C4-2B (cell line): ENCODE measurements at regions not wholly inside any gene's neighbourhood (a gene's known extent, or its start where the extent isn't known, plus 50 kb on each side); places are given as distances from the start of the nearest gene placed in this dataset.
"Not testable (repeated sequence)": the region's sequence is repeated elsewhere in the genome, so short reads cannot be mapped to it uniquely, and the experiment has no call there.

Source experiments
- H3K27ac ChIP-seq: fragments of 450-650 bp; 2 replicates; pipeline ENCODE4 v1.5.1; 2017
- CTCF ChIP-seq: fragments of 450-650 bp; conservative IDR thresholded peaks from 2 replicates; pipeline ENCODE4 v1.5.1; 2017; ENCODE audit warnings: mild to moderate bottlenecking
- ZFX ChIP-seq: fragments of 450-650 bp; IDR thresholded peaks from 2 replicates; pipeline ENCODE4 v1.6.1; 2017

- no peak for TF ChIP-seq CTCF
- no peak for TF ChIP-seq ZFX
- H3K27ac ChIP-seq: no peak overlapping the region
Measured at GRCh38 chr6:9316831-9317230, 881.5 kb upstream of the SLC35B3 start.

GRCh38 chr6:9315966-9316650, 880.8 kb upstream of the SLC35B3 start:
- H3K27ac ChIP-seq: no peak overlapping the region
- TF ChIP-seq CTCF (no peak), ZFX (no peak)

GRCh38 chr6:9308284-9308683, 872.9 kb upstream of the SLC35B3 start:
- TF ChIP-seq CTCF (no peak), ZFX (no peak)
- no peak overlapping the region for H3K27ac ChIP-seq

DNA sequence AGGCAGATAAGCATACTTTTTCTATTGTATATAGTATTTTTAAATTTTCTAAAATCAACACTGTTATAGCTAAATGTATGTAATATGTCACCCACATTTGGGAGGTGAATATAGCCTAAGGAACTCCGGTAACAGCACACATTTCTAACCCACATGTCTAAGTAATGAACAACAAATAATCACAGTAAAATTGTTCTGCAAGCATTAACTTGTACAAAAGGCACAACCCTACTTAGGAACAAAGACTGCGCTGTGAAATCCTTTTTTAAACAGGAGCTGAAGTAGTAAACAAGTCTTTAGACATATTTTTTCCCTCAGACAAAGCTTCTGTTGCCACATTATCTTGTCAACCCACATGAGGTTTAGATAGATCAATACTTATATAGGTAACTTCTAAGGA, 872.4 kb upstream of the SLC35B3 start:
- no peak overlapping the region for H3K27ac ChIP-seq
- TF ChIP-seq ZFX (no peak), CTCF (no peak)

DNA sequence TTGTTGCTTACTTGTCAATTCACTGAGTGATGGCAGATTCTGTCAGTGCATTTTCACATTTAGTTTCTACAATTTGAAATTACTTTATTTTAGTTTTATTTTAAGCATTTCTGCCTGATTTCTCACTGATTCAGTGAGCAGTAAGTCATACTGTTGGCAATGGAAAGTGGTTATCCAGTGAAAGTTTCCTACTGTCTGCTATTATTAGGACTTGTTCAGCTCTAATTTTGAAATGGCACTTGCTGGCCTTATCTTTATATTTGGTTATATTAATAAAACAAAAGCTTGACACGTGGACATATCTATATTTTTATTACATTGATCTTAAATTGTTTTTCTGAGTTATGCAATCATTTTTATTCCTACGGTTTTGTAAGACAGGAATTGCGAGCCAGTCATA, 871.8 kb upstream of the SLC35B3 start:
- no peak for TF ChIP-seq CTCF
- no peak for TF ChIP-seq ZFX

DNA sequence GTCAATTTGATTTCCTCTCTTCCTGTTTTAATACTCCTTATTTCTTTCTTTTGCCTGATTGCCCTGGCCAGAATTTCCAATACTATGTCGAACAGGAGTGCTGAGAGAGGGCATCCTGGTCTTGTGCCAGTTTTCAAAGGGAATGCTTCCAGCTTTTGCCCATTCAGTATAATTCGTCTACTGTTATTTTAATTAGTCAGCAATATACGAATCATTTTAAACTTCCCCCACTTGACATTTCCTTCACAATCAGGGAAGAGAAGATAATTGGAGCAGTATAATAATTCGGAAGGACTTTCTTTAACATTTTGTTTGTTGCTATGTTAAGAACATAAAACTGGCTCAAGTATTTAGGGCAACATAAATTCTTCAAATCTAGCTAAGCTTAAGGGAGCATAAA, 860.3 kb upstream of the SLC35B3 start:
- no peak overlapping the region for H3K27ac ChIP-seq
- TF ChIP-seq CTCF (no peak), ZFX (no peak)

More for the DNA sequence above, 871.8 kb upstream of the SLC35B3 start:
- no peak overlapping the region for H3K27ac ChIP-seq

GRCh38 chr6:9292975-9293374, 857.6 kb upstream of the SLC35B3 start:
- TF ChIP-seq ZFX (no peak), CTCF (no peak)
- H3K27ac ChIP-seq: no peak overlapping the region

DNA sequence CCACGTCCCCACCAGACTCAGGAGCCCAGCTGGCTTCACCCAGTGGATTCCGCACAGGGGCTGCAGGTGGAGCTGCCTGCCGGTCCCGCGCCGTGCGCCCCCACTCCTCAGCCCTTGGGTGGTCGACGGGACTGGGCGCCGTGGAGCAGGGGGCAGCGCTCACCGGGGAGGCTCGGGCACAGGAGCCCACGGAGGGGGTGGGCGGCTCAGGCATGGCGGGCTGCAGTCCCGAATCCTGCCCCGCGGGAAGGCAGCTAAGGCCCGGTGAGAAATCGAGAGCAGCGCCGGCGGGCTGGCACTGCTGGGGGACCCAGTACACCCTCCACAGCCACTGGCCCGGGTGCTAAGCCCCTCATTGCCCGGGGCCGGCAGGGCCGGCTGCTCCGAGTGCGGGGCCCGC, 855.0 kb upstream of the SLC35B3 start:
- not testable (repeated sequence) for H3K27ac ChIP-seq
